Ishikawa (cell line): ENCODE measurements at regions not wholly inside any gene's neighbourhood (a gene's known extent, or its start where the extent isn't known, plus 50 kb on each side); places are given as distances from the start of the nearest gene placed in this dataset.

Experiments used
- CEBPB ChIP-seq: IDR thresholded peaks from 2 replicates; pipeline ENCODE4 v1.6.1; 2012
- CREB1 ChIP-seq: IDR thresholded peaks from 2 replicates; pipeline ENCODE4 v1.6.1; 2012; ENCODE audit warnings: low read depth
- EGR1 ChIP-seq: IDR thresholded peaks from 2 replicates; pipeline ENCODE4 v1.6.1; 2012
- EP300 ChIP-seq: IDR thresholded peaks from 2 replicates; pipeline ENCODE4 v1.6.1; 2012; ENCODE audit warnings: borderline replicate concordance
- FOXM1 ChIP-seq: IDR thresholded peaks from 2 replicates; pipeline ENCODE4 v1.6.1; 2012; ENCODE audit warnings: low read depth, borderline replicate concordance
- NFIC ChIP-seq: IDR thresholded peaks from 2 replicates; pipeline ENCODE4 v1.6.1; 2012
- RAD21 ChIP-seq: IDR thresholded peaks from 2 replicates; pipeline ENCODE4 v1.6.1; 2012; ENCODE audit warnings: low read depth
- REST ChIP-seq: IDR thresholded peaks from 2 replicates; pipeline ENCODE4 v1.6.1; 2012; ENCODE audit warnings: low read depth, mild to moderate bottlenecking
- TAF1 ChIP-seq: IDR thresholded peaks from 2 replicates; pipeline ENCODE4 v1.6.1; 2012; ENCODE audit warnings: low read depth, mild to moderate bottlenecking
- TCF12 ChIP-seq: IDR thresholded peaks from 2 replicates; pipeline ENCODE4 v1.6.1; 2012; ENCODE audit warnings: low read depth
- TEAD4 ChIP-seq: IDR thresholded peaks from 2 replicates; pipeline ENCODE4 v1.6.1; 2012
- USF1 ChIP-seq: IDR thresholded peaks from 2 replicates; pipeline ENCODE4 v1.6.1; 2012
- YY1 ChIP-seq: IDR thresholded peaks from 2 replicates; pipeline ENCODE4 v1.6.1; 2012; ENCODE audit warnings: low read depth
- ZBTB7A ChIP-seq: IDR thresholded peaks from 2 replicates; pipeline ENCODE4 v1.6.1; 2012; ENCODE audit warnings: low read depth
- TF ChIP-seq, protein P1 (sequence below): IDR thresholded peaks from 2 replicates; pipeline ENCODE4 v1.6.1; 2012

GRCh38 chr18:73940721-73941120, 206.9 kb downstream of the FBXO15 start:
- no peak for TF ChIP-seq YY1
- TF ChIP-seq TCF12, result no peak
- TF ChIP-seq FOXM1, result no peak
- TF ChIP-seq EP300, result no peak
- no peak for TF ChIP-seq ZBTB7A
- no peak for TF ChIP-seq RAD21
- TF ChIP-seq TAF1, result no peak
- no peak for TF ChIP-seq CEBPB
- TF ChIP-seq, protein P1, sequence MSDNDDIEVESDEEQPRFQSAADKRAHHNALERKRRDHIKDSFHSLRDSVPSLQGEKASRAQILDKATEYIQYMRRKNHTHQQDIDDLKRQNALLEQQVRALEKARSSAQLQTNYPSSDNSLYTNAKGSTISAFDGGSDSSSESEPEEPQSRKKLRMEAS, result no peak
- TF ChIP-seq CREB1, result no peak

- TF ChIP-seq FOXM1 (no peak), ZBTB7A (no peak), RAD21 (no peak), EP300 (no peak), REST (no peak), EGR1 (no peak), TAF1 (no peak), CREB1 (no peak), CEBPB (no peak), TCF12 (no peak), TEAD4 (no peak), NFIC (no peak), YY1 (no peak), USF1 (no peak)
- TF ChIP-seq, protein P1, result no peak
Measured at GRCh38 chr18:73939391-73939790, 208.2 kb downstream of the FBXO15 start.

DNA sequence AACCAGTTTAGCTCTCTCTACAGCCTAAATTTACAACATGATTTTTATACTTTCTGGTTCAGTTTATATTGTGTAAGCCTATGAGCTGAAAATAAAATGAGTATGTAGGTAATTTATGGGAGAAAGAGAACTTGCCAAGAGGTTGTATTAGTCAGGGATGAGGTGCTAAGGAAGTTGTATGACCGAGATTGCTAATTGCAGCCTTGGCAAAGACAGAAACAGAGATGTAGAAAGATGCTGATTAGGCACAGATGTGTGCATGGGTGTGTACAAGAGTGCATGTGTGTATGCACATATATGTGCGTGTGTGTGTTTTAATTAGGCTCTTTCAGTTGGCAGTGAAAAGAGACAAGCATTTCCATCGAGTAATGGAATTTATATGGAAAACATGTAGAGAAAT, 213.9 kb downstream of the FBXO15 start:
- TF ChIP-seq TEAD4 (no peak), FOXM1 (no peak), CEBPB (no peak), EP300 (no peak), CREB1 (no peak), USF1 (no peak), RAD21 (no peak)
- TF ChIP-seq, protein P1, result no peak

- no peak for TF ChIP-seq EGR1
- no peak for TF ChIP-seq TAF1
- no peak for TF ChIP-seq REST
- TF ChIP-seq, protein P1, result no peak
- TF ChIP-seq TCF12, result no peak
- no peak for TF ChIP-seq CEBPB
- no peak for TF ChIP-seq EP300
- no peak for TF ChIP-seq FOXM1
- TF ChIP-seq CREB1, result no peak
- no peak for TF ChIP-seq USF1
- TF ChIP-seq YY1, result no peak
- TF ChIP-seq ZBTB7A, result no peak
- no peak for TF ChIP-seq NFIC
- TF ChIP-seq TEAD4, result no peak
- TF ChIP-seq RAD21, result no peak
Measured at GRCh38 chr18:73932976-73933375, 214.7 kb downstream of the FBXO15 start.

DNA sequence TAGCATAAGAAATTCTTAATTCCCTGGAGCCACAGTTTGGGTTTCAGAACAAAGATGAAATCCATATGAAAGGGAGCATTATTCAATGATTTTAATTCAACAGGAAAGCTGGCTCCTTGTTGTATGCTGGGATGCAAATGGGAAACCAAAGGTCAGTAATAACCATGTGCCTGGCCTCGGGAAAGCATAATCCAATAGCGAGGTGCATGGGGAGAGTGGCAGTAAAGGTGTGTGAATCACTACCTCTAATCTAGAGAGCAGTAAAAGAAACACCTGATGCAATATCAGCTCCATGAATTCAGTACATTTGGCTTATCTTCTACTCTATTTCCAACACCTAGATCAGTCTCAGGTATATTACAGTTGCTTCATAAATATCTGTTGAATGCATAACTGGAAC, 220.1 kb downstream of the FBXO15 start:
- TF ChIP-seq REST, result no peak
- no peak for TF ChIP-seq CEBPB
- no peak for TF ChIP-seq TCF12
- TF ChIP-seq TEAD4, result no peak
- TF ChIP-seq FOXM1, result no peak
- TF ChIP-seq TAF1, result no peak
- no peak for TF ChIP-seq NFIC
- no peak for TF ChIP-seq EP300
- TF ChIP-seq EGR1, result no peak
- no peak for TF ChIP-seq CREB1
